GM10847 (cell line): ENCODE measurements at regions not wholly inside any gene's neighbourhood (a gene's known extent, or its start where the extent isn't known, plus 50 kb on each side); places are given as distances from the start of the nearest gene placed in this dataset.

Experiments
- POLR2A ChIP-seq: IDR thresholded peaks from 2 replicates; pipeline ENCODE4 v1.6.1; 2011; ENCODE audit not compliant: insufficient read length; ENCODE audit errors: extremely low read depth

GRCh38 chr3:72665701-72666446 lies 182.4 kb downstream of the SHQ1 start:
- no peak for TF ChIP-seq POLR2A

- TF ChIP-seq POLR2A: no peak
Observed at GRCh38 chr3:72665103-72665502, 183.1 kb downstream of the SHQ1 start.

- no peak for TF ChIP-seq POLR2A
Observed at GRCh38 chr3:72664184-72664975, 183.9 kb downstream of the SHQ1 start.

- TF ChIP-seq POLR2A: no peak
Observed at GRCh38 chr3:72663429-72663828, 184.8 kb downstream of the SHQ1 start.

GRCh38 chr3:72661115-72661457 lies 187.2 kb downstream of the SHQ1 start:
- TF ChIP-seq POLR2A: no peak

GRCh38 chr3:72660270-72661114 lies 187.8 kb downstream of the SHQ1 start:
- no peak for TF ChIP-seq POLR2A

GRCh38 chr3:72659596-72659995 lies 188.6 kb downstream of the SHQ1 start:
- TF ChIP-seq POLR2A: no peak

GRCh38 chr3:72659188-72659587 lies 189.1 kb downstream of the SHQ1 start:
- no peak for TF ChIP-seq POLR2A

- TF ChIP-seq POLR2A: no peak
Observed at GRCh38 chr3:72658466-72659100, 189.7 kb downstream of the SHQ1 start.

- TF ChIP-seq POLR2A: no peak
Observed at GRCh38 chr3:72657666-72658065, 190.6 kb downstream of the SHQ1 start.

GRCh38 chr3:72655723-72656122 lies 192.5 kb downstream of the SHQ1 start:
- TF ChIP-seq POLR2A: no peak

- no peak for TF ChIP-seq POLR2A
Observed at GRCh38 chr3:72655131-72655551, 193.1 kb downstream of the SHQ1 start.

GRCh38 chr3:72652395-72652794 lies 195.8 kb downstream of the SHQ1 start:
- TF ChIP-seq POLR2A: no peak

GRCh38 chr3:72651498-72651897 lies 196.7 kb downstream of the SHQ1 start:
- no peak for TF ChIP-seq POLR2A

- no peak for TF ChIP-seq POLR2A
Observed at GRCh38 chr3:72646263-72646662, 202.0 kb downstream of the SHQ1 start.

GRCh38 chr3:72641684-72642083 lies 206.6 kb downstream of the SHQ1 start:
- TF ChIP-seq POLR2A: no peak

- TF ChIP-seq POLR2A: no peak
Observed at GRCh38 chr3:72641072-72641471, 207.2 kb downstream of the SHQ1 start.
